Body of pancreas (tissue), 4 donors: ENCODE measurements at regions not wholly inside any gene's neighbourhood (a gene's known extent, or its start where the extent isn't known, plus 50 kb on each side); places are given as distances from the start of the nearest gene placed in this dataset.

Source experiments
- POLR2A ChIP-seq, 3 donors: fragments of 450-650 bp; IDR thresholded peaks; one replicate each; pipeline ENCODE4 v1.6.1; 2016; ENCODE audit warnings: antibody characterized with exemption in 3 of 3, mild to moderate bottlenecking in 2 of 3
- TF ChIP-seq, protein P1 (sequence below), 7 experiments: fragments of 450-650 bp in 4 of 7; fragments of 200-600 bp in 3 of 7; sonication (generic) in 3 of 7; IDR thresholded peaks; one replicate each; pipeline ENCODE4 v1.5.1; 2016 to 2019; ENCODE audit warnings: antibody characterized with exemption in 7 of 7

- TF ChIP-seq POLR2A (IDR thresholded peaks at IDR 0.05), result no peak
- TF ChIP-seq, protein P1, sequence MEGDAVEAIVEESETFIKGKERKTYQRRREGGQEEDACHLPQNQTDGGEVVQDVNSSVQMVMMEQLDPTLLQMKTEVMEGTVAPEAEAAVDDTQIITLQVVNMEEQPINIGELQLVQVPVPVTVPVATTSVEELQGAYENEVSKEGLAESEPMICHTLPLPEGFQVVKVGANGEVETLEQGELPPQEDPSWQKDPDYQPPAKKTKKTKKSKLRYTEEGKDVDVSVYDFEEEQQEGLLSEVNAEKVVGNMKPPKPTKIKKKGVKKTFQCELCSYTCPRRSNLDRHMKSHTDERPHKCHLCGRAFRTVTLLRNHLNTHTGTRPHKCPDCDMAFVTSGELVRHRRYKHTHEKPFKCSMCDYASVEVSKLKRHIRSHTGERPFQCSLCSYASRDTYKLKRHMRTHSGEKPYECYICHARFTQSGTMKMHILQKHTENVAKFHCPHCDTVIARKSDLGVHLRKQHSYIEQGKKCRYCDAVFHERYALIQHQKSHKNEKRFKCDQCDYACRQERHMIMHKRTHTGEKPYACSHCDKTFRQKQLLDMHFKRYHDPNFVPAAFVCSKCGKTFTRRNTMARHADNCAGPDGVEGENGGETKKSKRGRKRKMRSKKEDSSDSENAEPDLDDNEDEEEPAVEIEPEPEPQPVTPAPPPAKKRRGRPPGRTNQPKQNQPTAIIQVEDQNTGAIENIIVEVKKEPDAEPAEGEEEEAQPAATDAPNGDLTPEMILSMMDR (IDR thresholded peaks at IDR 0.05), result no peak
These were observed 351.7 kb downstream of the TCERG1L start for GRCh38 chr10:130959752-130960195.
